ENCODE measurements at regions not wholly inside any gene's neighbourhood (a gene's known extent, or its start where the extent isn't known, plus 50 kb on each side); places are given as distances from the start of the nearest gene placed in this dataset.

DNA sequence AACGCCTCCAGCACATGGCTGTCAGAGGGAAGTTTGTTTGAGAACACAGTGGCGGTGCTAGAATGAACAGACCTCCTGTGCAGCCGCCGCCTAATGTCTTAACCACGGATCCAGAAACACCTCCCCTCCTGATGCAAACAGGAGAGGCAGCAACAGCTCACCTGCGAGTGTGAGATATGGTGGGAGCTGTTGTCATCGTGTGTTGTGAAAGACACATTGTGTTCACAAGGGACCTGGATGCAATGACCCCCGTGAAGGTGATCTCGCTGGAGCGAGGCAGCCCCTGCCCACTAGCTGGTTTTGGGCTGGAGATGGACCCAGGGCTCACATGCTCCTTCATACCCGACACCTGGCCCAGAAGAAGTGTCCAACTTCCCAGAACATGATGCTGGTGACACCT, 315.3 kb upstream of the C1orf174 start:
- TF ChIP-seq, protein P1, sequence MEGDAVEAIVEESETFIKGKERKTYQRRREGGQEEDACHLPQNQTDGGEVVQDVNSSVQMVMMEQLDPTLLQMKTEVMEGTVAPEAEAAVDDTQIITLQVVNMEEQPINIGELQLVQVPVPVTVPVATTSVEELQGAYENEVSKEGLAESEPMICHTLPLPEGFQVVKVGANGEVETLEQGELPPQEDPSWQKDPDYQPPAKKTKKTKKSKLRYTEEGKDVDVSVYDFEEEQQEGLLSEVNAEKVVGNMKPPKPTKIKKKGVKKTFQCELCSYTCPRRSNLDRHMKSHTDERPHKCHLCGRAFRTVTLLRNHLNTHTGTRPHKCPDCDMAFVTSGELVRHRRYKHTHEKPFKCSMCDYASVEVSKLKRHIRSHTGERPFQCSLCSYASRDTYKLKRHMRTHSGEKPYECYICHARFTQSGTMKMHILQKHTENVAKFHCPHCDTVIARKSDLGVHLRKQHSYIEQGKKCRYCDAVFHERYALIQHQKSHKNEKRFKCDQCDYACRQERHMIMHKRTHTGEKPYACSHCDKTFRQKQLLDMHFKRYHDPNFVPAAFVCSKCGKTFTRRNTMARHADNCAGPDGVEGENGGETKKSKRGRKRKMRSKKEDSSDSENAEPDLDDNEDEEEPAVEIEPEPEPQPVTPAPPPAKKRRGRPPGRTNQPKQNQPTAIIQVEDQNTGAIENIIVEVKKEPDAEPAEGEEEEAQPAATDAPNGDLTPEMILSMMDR (IDR thresholded peaks at IDR 0.05): no peak
- TF ChIP-seq POLR2AphosphoS5 (IDR thresholded peaks at IDR 0.05): no peak
